Suprapubic skin (tissue), 4 donors: ENCODE measurements at regions not wholly inside any gene's neighbourhood (a gene's known extent, or its start where the extent isn't known, plus 50 kb on each side); places are given as distances from the start of the nearest gene placed in this dataset.
A peak's percentile ranks its signal among the peaks of the same experiment; 100 is the strongest.

Source experiments
- DNase-seq, 2 donors: peaks; one replicate each; pipeline ENCODE4 v3.0.0-alpha.2; 2019; ENCODE audit warnings: low spot score in 2 of 2
- H3K27ac ChIP-seq: fragments of 200-600 bp; sonication (generic); one replicate; pipeline ENCODE4 v1.5.1; 2019
- H3K27me3 ChIP-seq: fragments of 200-600 bp; sonication (generic); one replicate; pipeline ENCODE4 v1.5.1; 2019
- H3K36me3 ChIP-seq: fragments of 200-600 bp; sonication (generic); one replicate; pipeline ENCODE4 v1.5.1; 2019
- H3K4me1 ChIP-seq: fragments of 200-600 bp; sonication (generic); one replicate; pipeline ENCODE4 v1.5.1; 2019
- H3K4me3 ChIP-seq: fragments of 200-600 bp; sonication (generic); one replicate; pipeline ENCODE4 v1.5.1; 2019; ENCODE audit warnings: mild to moderate bottlenecking
- H3K9me3 ChIP-seq: fragments of 200-600 bp; sonication (generic); one replicate; pipeline ENCODE4 v1.5.1; 2019
- EP300 ChIP-seq: sonication (generic); formaldehyde crosslinking; IDR thresholded peaks from one replicate; pipeline ENCODE4 v1.6.1; 2017; ENCODE audit warnings: antibody characterized with exemption
- POLR2A ChIP-seq, 2 donors: fragments of 450-650 bp; IDR thresholded peaks; one replicate each; pipeline ENCODE4 v1.6.1; 2017; ENCODE audit warnings: antibody characterized with exemption in 2 of 2, mild to moderate bottlenecking in 2 of 2, moderate library complexity in 2 of 2
- POLR2AphosphoS5 ChIP-seq, 3 donors: sonication (generic); formaldehyde crosslinking; IDR thresholded peaks; one replicate each; pipeline ENCODE4 v1.6.1; 2017; ENCODE audit warnings: antibody characterized with exemption in 3 of 3
- WGBS: methylation state at CpG from one replicate; pipeline ENCODE4 v1.1.5; 2018; 5-methylcytosine and 5-hydroxymethylcytosine counted together
- TF ChIP-seq, protein P1 (sequence below), 2 donors: fragments of 200-600 bp in 1 of 2; fragments of 450-650 bp in 1 of 2; sonication (generic) in 1 of 2; IDR thresholded peaks; one replicate each; pipeline ENCODE4 v1.5.1; 2016 to 2019; ENCODE audit warnings: antibody characterized with exemption in 2 of 2, mild to moderate bottlenecking in 1 of 2, moderate library complexity in 1 of 2

DNA sequence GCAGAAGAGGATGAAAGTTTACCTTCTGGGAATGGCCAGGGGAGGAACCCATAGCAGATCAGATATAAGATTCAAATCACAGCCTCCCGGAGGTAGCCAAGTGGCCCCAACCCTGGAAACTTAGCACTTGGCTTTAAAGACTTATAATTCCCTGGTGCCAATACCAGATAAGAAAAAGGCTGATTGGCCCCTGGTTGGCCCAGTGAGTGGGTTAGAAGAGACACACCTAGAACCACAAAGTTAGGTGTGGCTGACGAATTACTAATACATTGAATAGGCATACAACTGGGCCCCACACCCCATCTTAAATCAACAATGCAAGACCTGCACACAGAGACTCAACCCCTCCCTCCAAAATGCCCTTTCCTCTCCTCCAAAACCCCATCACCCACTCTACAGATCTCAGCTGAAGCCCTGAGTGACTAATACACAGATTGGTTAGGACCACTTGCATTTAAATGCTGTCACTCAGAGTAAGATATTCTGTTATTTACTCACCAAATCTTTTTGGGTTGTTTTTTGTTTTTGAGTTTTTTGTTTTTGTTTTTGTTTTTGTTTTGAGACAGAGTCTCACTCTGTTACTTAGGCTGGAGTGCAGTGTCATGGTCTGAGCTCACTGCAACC, 315.4 kb upstream of the JARID2 start:
- H3K27ac ChIP-seq = no peak overlapping the region

DNA sequence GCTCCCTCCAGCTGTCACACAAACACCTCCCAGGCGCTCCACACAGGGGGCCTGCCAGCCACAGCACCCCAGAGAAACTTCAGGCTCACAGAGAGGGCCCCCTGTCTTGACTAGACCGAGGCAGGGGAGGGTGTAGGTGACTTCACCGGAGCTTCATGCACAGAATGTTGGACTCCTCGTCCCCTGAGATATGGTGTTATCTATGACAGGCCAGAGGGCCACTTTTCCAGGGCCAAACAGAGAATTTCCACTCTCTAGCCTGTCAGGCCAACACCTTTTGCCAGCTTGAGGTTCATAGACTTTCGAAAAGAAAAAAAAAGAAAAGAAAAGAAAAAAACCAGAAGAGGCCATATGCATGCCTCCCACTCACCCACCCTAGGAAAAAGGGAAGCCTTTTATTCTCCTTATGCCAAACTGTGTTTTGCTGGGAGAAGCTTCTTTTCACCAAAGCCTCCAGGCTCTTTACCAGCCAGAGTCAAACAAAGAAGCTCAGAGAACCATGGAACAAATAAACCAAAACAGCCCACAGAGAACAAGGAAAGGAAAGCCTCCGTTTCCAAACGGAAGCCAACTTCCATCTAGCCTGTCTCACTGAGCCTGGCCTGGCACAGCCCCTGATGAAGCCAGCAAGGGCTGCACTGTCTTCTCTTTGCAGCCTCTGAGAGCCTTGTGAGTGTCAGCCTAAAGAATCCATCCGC, 313.2 kb upstream of the JARID2 start:
- H3K27me3 ChIP-seq = no peaks in the 10 kb centered on the region
- no peaks in the 10 kb centered on the region for H3K4me1 ChIP-seq
- no peak overlapping the region for H3K4me3 ChIP-seq
- no peak for DNase-seq
- peak overlapping the region; percentile 46 for H3K27ac ChIP-seq
- no peaks in the 10 kb centered on the region for H3K9me3 ChIP-seq
- 73% methylated on average over 6 of the region's 8 CpGs for WGBS
- no peaks in the 10 kb centered on the region for H3K36me3 ChIP-seq
- TF ChIP-seq POLR2A (IDR thresholded peaks at IDR 0.05) = no peak
- no peak for TF ChIP-seq POLR2AphosphoS5 (IDR thresholded peaks at IDR 0.05)
- TF ChIP-seq EP300 = no peak
- TF ChIP-seq, protein P1, sequence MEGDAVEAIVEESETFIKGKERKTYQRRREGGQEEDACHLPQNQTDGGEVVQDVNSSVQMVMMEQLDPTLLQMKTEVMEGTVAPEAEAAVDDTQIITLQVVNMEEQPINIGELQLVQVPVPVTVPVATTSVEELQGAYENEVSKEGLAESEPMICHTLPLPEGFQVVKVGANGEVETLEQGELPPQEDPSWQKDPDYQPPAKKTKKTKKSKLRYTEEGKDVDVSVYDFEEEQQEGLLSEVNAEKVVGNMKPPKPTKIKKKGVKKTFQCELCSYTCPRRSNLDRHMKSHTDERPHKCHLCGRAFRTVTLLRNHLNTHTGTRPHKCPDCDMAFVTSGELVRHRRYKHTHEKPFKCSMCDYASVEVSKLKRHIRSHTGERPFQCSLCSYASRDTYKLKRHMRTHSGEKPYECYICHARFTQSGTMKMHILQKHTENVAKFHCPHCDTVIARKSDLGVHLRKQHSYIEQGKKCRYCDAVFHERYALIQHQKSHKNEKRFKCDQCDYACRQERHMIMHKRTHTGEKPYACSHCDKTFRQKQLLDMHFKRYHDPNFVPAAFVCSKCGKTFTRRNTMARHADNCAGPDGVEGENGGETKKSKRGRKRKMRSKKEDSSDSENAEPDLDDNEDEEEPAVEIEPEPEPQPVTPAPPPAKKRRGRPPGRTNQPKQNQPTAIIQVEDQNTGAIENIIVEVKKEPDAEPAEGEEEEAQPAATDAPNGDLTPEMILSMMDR (IDR thresholded peaks at IDR 0.05) = no peak

More for the DNA sequence above, 315.4 kb upstream of the JARID2 start:
- 62% methylated on average over 2 of the region's 2 CpGs for WGBS
- Histone ChIP-seq H3K4me1 (peaks cover 2% of the 10 kb centered on the region), H3K9me3 (no peaks in the 10 kb centered on the region), H3K4me3 (no peak overlapping the region), H3K36me3 (no peaks in the 10 kb centered on the region), H3K27me3 (no peaks in the 10 kb centered on the region)
- no peak for DNase-seq
- TF ChIP-seq POLR2AphosphoS5 (IDR thresholded peaks at IDR 0.05) = no peak
- TF ChIP-seq, protein P1 (IDR thresholded peaks at IDR 0.05) = no peak
- no peak for TF ChIP-seq POLR2A (IDR thresholded peaks at IDR 0.05)
- TF ChIP-seq EP300 = no peak

DNA sequence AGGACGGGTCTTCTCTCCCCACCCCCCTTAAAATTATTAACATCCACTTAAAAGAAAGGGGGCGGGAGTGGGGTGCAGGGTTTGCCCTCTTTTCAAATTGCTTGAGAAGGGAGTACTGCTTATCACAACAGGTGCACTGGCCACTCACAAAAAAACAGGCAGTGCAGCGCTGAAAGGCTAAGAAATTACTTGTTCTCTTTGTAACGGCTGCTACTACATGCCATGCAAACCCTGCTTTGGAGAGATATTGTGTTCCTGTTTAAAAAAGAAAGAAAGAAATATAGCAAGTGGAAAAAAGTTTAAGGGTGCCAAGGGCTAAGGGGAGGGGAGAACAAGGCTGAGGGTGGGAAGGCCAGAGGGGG, 312.7 kb upstream of the JARID2 start:
- TF ChIP-seq POLR2A (IDR thresholded peaks at IDR 0.05) (no peak), POLR2AphosphoS5 (IDR thresholded peaks at IDR 0.05) (no peak), EP300 (no peak)
- TF ChIP-seq, protein P1 (IDR thresholded peaks at IDR 0.05) = no peak
- Histone ChIP-seq H3K27me3 (no peaks in the 10 kb centered on the region), H3K27ac (no peak overlapping the region), H3K36me3 (no peaks in the 10 kb centered on the region), H3K4me3 (no peak overlapping the region), H3K4me1 (no peaks in the 10 kb centered on the region), H3K9me3 (no peaks in the 10 kb centered on the region)
- DNase-seq = no peak
- WGBS = 82% methylated on average over 4 of the region's 4 CpGs

DNA sequence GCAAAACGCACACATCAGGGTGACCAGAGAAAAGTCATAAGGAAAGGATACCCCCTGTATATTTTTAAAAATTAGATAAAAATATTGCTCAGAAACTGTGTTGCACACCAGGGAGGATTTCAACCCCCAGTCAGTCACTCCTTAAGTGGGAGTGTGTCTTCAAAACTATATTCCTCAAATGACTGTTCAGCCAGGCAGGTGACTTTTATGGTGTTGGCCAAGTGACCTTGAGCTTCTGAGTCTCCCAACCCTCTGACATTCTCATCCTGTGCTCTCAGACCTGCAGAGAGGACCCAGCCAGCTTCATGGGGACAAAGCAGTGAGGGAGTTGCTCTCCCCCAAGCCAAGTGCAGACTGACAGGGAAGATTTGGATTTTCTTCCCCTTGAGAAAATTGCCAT, 311.9 kb upstream of the JARID2 start:
- H3K27ac ChIP-seq = no peak overlapping the region
- no peak for DNase-seq
- H3K36me3 ChIP-seq = no peaks in the 10 kb centered on the region
- TF ChIP-seq EP300 (no peak), POLR2AphosphoS5 (IDR thresholded peaks at IDR 0.05) (no peak), POLR2A (IDR thresholded peaks at IDR 0.05) (no peak)
- TF ChIP-seq, protein P1 (IDR thresholded peaks at IDR 0.05) = no peak
- H3K9me3 ChIP-seq = no peaks in the 10 kb centered on the region
- 100% methylated on average over 1 of the region's 1 CpG for WGBS
- H3K4me1 ChIP-seq = no peaks in the 10 kb centered on the region
- H3K27me3 ChIP-seq = no peaks in the 10 kb centered on the region
- H3K4me3 ChIP-seq = no peak overlapping the region

DNA sequence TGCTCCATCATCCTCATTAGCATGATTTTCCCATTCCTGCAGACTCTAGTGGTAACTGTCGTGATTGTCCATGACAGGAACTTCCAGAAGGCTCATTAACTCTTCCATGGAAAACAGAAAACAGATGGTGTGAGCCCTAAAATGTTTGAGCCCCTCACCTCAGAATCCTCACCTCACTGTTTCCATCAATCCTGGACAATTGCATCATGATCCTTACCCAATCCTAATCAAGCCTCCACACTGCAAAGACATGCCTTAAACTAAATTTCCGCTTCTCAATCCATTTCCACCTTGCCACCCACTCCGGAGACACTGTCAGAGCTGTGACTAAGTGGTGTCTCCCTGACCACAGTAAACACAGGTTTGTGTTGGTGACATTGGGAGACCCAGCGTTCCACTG, 311.0 kb upstream of the JARID2 start:
- TF ChIP-seq POLR2A (IDR thresholded peaks at IDR 0.05) (no peak), EP300 (no peak)
- TF ChIP-seq, protein P1 (IDR thresholded peaks at IDR 0.05) = no peak
- Histone ChIP-seq H3K27me3 (no peaks in the 10 kb centered on the region), H3K4me3 (no peak overlapping the region), H3K36me3 (no peaks in the 10 kb centered on the region), H3K27ac (no peak overlapping the region), H3K4me1 (no peaks in the 10 kb centered on the region), H3K9me3 (no peaks in the 10 kb centered on the region)
- DNase-seq = no peak
- WGBS = 64% methylated on average over 4 of the region's 4 CpGs
